ENCODE measurements at regions not wholly inside any gene's neighbourhood (a gene's known extent, or its start where the extent isn't known, plus 50 kb on each side); places are given as distances from the start of the nearest gene placed in this dataset.

DNA sequence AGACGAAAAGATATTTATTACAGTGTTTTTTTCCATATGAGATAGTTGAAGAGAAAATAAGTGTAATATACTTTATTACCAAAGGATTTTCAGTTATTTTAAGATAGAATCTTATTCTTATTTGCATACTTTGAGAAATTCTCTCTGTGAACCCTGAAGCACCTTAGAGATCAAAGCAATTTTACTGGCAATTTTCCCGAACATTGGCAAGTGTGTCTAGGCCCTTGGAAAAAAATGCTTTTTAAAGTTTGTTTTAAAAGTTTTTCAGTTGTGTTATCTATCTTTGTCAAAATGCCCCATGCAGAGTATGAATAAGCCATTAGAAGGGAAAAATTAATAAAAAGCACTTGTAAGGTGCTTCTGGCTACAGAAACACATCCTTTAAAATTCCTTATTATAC lies 276.8 kb upstream of the HSF2 start:
- no peak overlapping the region for H3K27ac Mint-ChIP-seq (ENCODE audit: unreplicated experiment)
- no peak for TF ChIP-seq CTCF (IDR thresholded peaks at IDR 0.05; ENCODE audit: unreplicated experiment)
- DNase-seq (ENCODE audit: low spot score) = no peak
- no peaks in the 10 kb centered on the region for H3K36me3 Mint-ChIP-seq (ENCODE audit: low read depth, unreplicated experiment)
- no peaks in the 10 kb centered on the region for H3K9me3 Mint-ChIP-seq (ENCODE audit: unreplicated experiment)
- H3K4me1 Mint-ChIP-seq (ENCODE audit: unreplicated experiment) = peaks cover 2% of the 10 kb centered on the region
- H3K27me3 Mint-ChIP-seq (ENCODE audit: unreplicated experiment) = no peaks in the 10 kb centered on the region
- H3K4me3 Mint-ChIP-seq (ENCODE audit: unreplicated experiment) = no peak overlapping the region

DNA sequence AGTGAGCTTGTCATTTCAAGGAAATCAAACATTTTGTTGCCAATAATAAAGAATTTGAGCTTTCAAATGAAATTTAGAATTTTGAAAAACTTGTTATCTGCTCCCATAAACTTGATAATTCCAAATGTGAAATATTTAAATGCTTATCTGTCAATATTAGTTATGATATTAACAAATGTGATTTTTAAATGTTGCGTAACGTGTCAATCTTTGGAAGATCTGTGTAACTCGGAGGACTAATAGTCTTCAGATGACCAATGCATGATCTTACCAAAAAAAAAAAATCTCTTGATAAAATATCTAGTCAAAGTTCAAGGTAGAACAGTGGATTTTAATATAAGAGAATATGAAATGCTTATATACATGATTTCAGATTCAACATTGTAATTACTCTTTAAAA lies 274.5 kb upstream of the HSF2 start:
- no peak overlapping the region for H3K27ac Mint-ChIP-seq (ENCODE audit: unreplicated experiment)
- H3K4me1 Mint-ChIP-seq (ENCODE audit: unreplicated experiment) = peaks cover 2% of the 10 kb centered on the region
- no peaks in the 10 kb centered on the region for H3K9me3 Mint-ChIP-seq (ENCODE audit: unreplicated experiment)
- TF ChIP-seq CTCF (IDR thresholded peaks at IDR 0.05; ENCODE audit: unreplicated experiment) = no peak
- H3K4me3 Mint-ChIP-seq (ENCODE audit: unreplicated experiment) = no peak overlapping the region
- no peak for DNase-seq (ENCODE audit: low spot score)
- no peaks in the 10 kb centered on the region for H3K27me3 Mint-ChIP-seq (ENCODE audit: unreplicated experiment)
- H3K36me3 Mint-ChIP-seq (ENCODE audit: low read depth, unreplicated experiment) = no peaks in the 10 kb centered on the region

GRCh38 chr6:122126894-122127293 lies 272.6 kb upstream of the HSF2 start:
- Mint-ChIP-seq H3K9me3 (ENCODE audit: unreplicated experiment) (no peaks in the 10 kb centered on the region), H3K36me3 (ENCODE audit: low read depth, unreplicated experiment) (no peaks in the 10 kb centered on the region), H3K27me3 (ENCODE audit: unreplicated experiment) (no peaks in the 10 kb centered on the region), H3K4me3 (ENCODE audit: unreplicated experiment) (no peak overlapping the region), H3K4me1 (ENCODE audit: unreplicated experiment) (peaks cover 1% of the 10 kb centered on the region), H3K27ac (ENCODE audit: unreplicated experiment) (no peak overlapping the region)
- no peak for TF ChIP-seq CTCF (IDR thresholded peaks at IDR 0.05; ENCODE audit: unreplicated experiment)
- DNase-seq (ENCODE audit: low spot score) = no peak

DNA sequence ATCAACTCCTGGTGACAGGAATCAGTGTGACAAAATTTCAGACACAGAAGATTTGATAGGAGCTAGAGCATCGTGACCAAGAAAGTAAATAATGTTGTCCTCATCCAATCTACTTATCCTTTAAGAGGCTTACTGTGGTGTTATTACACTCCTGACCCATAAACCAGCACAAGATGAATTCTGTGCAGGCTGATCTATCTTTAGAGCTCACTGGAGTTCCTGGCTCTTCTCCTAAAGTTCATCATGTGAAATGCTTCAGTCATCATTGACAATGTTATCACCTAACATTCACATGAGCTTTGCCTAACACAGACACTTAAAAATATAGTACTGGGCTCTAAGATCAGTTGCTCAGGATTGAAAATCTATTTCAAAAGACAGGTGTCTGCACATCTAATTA lies 271.0 kb upstream of the HSF2 start:
- no peaks in the 10 kb centered on the region for H3K4me1 Mint-ChIP-seq (ENCODE audit: unreplicated experiment)
- no peaks in the 10 kb centered on the region for H3K36me3 Mint-ChIP-seq (ENCODE audit: low read depth, unreplicated experiment)
- no peak overlapping the region for H3K27ac Mint-ChIP-seq (ENCODE audit: unreplicated experiment)
- TF ChIP-seq CTCF (IDR thresholded peaks at IDR 0.05; ENCODE audit: unreplicated experiment) = no peak
- no peak overlapping the region for H3K4me3 Mint-ChIP-seq (ENCODE audit: unreplicated experiment)
- DNase-seq (ENCODE audit: low spot score) = no peak
- H3K27me3 Mint-ChIP-seq (ENCODE audit: unreplicated experiment) = no peaks in the 10 kb centered on the region
- H3K9me3 Mint-ChIP-seq (ENCODE audit: unreplicated experiment) = no peaks in the 10 kb centered on the region

- no peak for DNase-seq (ENCODE audit: low spot score)
- H3K4me1 Mint-ChIP-seq (ENCODE audit: unreplicated experiment) = no peaks in the 10 kb centered on the region
- no peaks in the 10 kb centered on the region for H3K27me3 Mint-ChIP-seq (ENCODE audit: unreplicated experiment)
- H3K27ac Mint-ChIP-seq (ENCODE audit: unreplicated experiment) = no peak overlapping the region
- H3K4me3 Mint-ChIP-seq (ENCODE audit: unreplicated experiment) = no peak overlapping the region
- no peaks in the 10 kb centered on the region for H3K36me3 Mint-ChIP-seq (ENCODE audit: low read depth, unreplicated experiment)
- no peak for TF ChIP-seq CTCF (IDR thresholded peaks at IDR 0.05; ENCODE audit: unreplicated experiment)
- H3K9me3 Mint-ChIP-seq (ENCODE audit: unreplicated experiment) = no peaks in the 10 kb centered on the region
Measured at GRCh38 chr6:122129313-122130025, 270.0 kb upstream of the HSF2 start.
